ENCODE measurements at regions not wholly inside any gene's neighbourhood (a gene's known extent, or its start where the extent isn't known, plus 50 kb on each side); places are given as distances from the start of the nearest gene placed in this dataset.

DNA sequence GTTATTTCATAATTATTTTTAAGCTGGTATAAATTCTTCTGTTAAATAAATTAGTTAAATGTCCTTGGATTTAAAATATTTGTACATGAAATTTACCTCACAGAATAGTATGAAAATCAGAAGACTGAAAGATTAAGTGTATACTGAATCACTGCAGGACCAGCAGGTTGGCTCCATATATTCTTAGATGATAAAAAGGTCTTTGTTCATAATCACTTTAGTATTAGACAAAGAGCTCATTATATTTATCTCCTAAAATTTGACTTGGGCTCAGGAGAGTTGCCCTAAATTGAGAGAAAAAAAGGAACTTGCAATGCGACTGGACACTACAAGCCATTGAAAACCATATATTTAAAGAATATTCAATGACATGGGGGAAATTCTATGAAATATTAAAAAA is 766.4 kb upstream of the CITED2 start:
- no peaks in the 10 kb centered on the region for H3K27me3 Mint-ChIP-seq
- H3K36me3 Mint-ChIP-seq (ENCODE audit: low read depth) = no peaks in the 10 kb centered on the region
- ChIA-PET CTCF (no interaction called here), POLR2A (no interaction called here)
- TF ChIP-seq, protein P1, sequence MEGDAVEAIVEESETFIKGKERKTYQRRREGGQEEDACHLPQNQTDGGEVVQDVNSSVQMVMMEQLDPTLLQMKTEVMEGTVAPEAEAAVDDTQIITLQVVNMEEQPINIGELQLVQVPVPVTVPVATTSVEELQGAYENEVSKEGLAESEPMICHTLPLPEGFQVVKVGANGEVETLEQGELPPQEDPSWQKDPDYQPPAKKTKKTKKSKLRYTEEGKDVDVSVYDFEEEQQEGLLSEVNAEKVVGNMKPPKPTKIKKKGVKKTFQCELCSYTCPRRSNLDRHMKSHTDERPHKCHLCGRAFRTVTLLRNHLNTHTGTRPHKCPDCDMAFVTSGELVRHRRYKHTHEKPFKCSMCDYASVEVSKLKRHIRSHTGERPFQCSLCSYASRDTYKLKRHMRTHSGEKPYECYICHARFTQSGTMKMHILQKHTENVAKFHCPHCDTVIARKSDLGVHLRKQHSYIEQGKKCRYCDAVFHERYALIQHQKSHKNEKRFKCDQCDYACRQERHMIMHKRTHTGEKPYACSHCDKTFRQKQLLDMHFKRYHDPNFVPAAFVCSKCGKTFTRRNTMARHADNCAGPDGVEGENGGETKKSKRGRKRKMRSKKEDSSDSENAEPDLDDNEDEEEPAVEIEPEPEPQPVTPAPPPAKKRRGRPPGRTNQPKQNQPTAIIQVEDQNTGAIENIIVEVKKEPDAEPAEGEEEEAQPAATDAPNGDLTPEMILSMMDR (IDR thresholded peaks at IDR 0.05) = no peak
- ATAC-seq (ENCODE audit: low read depth) = no peak
- intact Hi-C loops (cut with micrococcal nuclease) = no loop called here
- H3K4me3 Mint-ChIP-seq = no peak overlapping the region
- no peaks in the 10 kb centered on the region for H3K4me1 Mint-ChIP-seq
- no peak for DNase-seq
- no peaks in the 10 kb centered on the region for H3K9me3 Mint-ChIP-seq
- H3K27ac Mint-ChIP-seq = no peak overlapping the region

DNA sequence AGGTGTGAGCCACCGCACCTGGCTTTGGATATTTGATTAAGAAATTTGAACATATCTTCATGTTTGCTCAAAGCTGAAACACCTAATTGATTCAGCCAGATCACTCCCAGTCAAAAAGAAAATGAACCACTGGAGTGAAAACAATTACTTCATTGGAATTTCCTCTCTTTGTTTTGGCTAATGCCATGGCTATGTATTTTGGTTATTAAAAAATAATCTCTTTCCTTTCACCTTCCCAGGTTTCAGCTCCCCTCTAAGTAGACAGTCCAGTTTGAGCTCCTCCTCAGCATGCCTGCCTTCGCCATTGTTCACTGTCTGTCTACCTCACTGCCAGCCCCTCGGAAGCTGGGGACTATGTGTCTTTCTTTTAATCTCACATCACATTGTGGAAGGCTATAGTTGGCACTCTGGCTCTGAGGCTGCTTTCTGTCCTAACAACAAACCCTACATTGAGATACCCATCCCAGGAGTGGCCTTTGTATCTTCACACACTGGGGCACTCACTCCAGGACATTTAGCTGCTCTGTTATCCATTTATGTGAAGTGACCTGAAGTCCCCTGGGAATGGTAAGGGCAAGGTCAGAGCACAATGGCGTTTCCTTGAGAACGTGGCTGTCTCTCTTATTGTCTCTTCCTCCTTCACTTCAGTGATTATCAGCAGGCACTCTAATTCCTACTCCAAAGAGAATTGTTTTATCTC is 764.0 kb upstream of the CITED2 start:
- H3K9me3 Mint-ChIP-seq = peaks cover 4% of the 10 kb centered on the region
- H3K36me3 Mint-ChIP-seq (ENCODE audit: low read depth) = no peaks in the 10 kb centered on the region
- CTCF ChIA-PET = no interaction called here
- no peaks in the 10 kb centered on the region for H3K27me3 Mint-ChIP-seq
- no peak for ATAC-seq (ENCODE audit: low read depth)
- TF ChIP-seq, protein P1 (IDR thresholded peaks at IDR 0.05) = no peak
- no peak overlapping the region for H3K27ac Mint-ChIP-seq
- no peak for DNase-seq
- intact Hi-C loops (cut with micrococcal nuclease) = no loop called here
- POLR2A ChIA-PET = no interaction called here
- no peaks in the 10 kb centered on the region for H3K4me1 Mint-ChIP-seq
- no peak overlapping the region for H3K4me3 Mint-ChIP-seq

DNA sequence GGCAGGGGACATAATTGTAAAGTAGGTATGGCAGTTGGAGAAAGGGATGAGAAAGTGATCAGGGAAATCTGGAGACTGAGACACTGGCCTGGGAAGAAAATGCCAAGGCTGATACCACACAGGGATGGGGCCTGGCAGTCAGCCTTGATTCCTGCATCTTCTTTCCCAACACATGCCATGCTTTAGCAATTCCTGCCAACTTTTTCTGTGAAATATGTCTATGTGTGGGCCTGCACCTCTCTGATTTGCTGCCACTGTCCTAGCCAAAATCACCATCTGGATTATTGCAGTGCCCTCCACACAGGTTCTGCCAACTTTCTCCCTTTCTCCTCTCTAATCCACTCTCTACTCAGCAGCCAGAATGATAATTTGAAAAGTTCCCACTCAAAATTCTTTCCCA is 759.8 kb upstream of the CITED2 start:
- no peak for DNase-seq
- intact Hi-C loops (cut with micrococcal nuclease) = no loop called here
- TF ChIP-seq, protein P1 (IDR thresholded peaks at IDR 0.05) = no peak
- ChIA-PET CTCF (no interaction called here), POLR2A (no interaction called here)
- Mint-ChIP-seq H3K27me3 (no peaks in the 10 kb centered on the region), H3K36me3 (ENCODE audit: low read depth) (no peaks in the 10 kb centered on the region), H3K4me3 (no peak overlapping the region), H3K9me3 (peaks cover 17% of the 10 kb centered on the region), H3K4me1 (no peaks in the 10 kb centered on the region), H3K27ac (no peak overlapping the region)
- no peak for ATAC-seq (ENCODE audit: low read depth)

- H3K9me3 Mint-ChIP-seq = peaks cover 20% of the 10 kb centered on the region
- H3K4me1 Mint-ChIP-seq = no peaks in the 10 kb centered on the region
- TF ChIP-seq, protein P1 (IDR thresholded peaks at IDR 0.05) = no peak
- no peak overlapping the region for H3K27ac Mint-ChIP-seq
- DNase-seq = no peak
- ChIA-PET CTCF (no interaction called here), POLR2A (no interaction called here)
- no peaks in the 10 kb centered on the region for H3K27me3 Mint-ChIP-seq
- no peaks in the 10 kb centered on the region for H3K36me3 Mint-ChIP-seq (ENCODE audit: low read depth)
- ATAC-seq (ENCODE audit: low read depth) = no peak
- intact Hi-C loops (cut with micrococcal nuclease) = no loop called here
- H3K4me3 Mint-ChIP-seq = no peak overlapping the region
These were observed 755.6 kb upstream of the CITED2 start for GRCh38 chr6:140130074-140130473.

- ATAC-seq (ENCODE audit: low read depth) (no peak), DNase-seq (no peak)
- intact Hi-C loops (cut with micrococcal nuclease) = no loop called here
- H3K4me1 Mint-ChIP-seq = no peaks in the 10 kb centered on the region
- no peaks in the 10 kb centered on the region for H3K27me3 Mint-ChIP-seq
- peaks cover 5% of the 10 kb centered on the region for H3K9me3 Mint-ChIP-seq
- CTCF ChIA-PET = interaction anchor here (0.5 kb wide), 1 partner anchor 26 kb away, joined by 5 read pairs; no protein-coding TSS in a partner anchor
- H3K27ac Mint-ChIP-seq = no peak overlapping the region
- POLR2A ChIA-PET = no interaction called here
- TF ChIP-seq, protein P1 (IDR thresholded peaks at IDR 0.05) = no peak
- H3K4me3 Mint-ChIP-seq = no peak overlapping the region
- no peaks in the 10 kb centered on the region for H3K36me3 Mint-ChIP-seq (ENCODE audit: low read depth)
These were observed 750.0 kb upstream of the CITED2 start for GRCh38 chr6:140124498-140124897.
